MM.1S (cell line): ENCODE measurements at regions not wholly inside any gene's neighbourhood (a gene's known extent, or its start where the extent isn't known, plus 50 kb on each side); places are given as distances from the start of the nearest gene placed in this dataset.

ENCODE experiments used
- DNase-seq: peaks from one replicate; pipeline ENCODE4 v3.0.0-alpha.2; 2015
- H2AFZ ChIP-seq: fragments of 300-600 bp; sonication (generic); 2 replicates; pipeline ENCODE4 v1.6.0; 2016; ENCODE audit warnings: antibody characterized with exemption, low read length
- H3F3A ChIP-seq: fragments of 300-600 bp; sonication (generic); 2 replicates; pipeline ENCODE4 v1.6.1; 2016; ENCODE audit warnings: mild to moderate bottlenecking, antibody characterized with exemption, low read length, moderate library complexity, mixed read lengths; ENCODE audit not compliant: insufficient read depth
- H3K27ac ChIP-seq: fragments of 300-600 bp; sonication (generic); 2 replicates; pipeline ENCODE4 v1.5.1; 2016; ENCODE audit warnings: mild to moderate bottlenecking, low read length
- H3K27me3 ChIP-seq: fragments of 300-600 bp; sonication (generic); replicated peaks from 2 replicates; pipeline ENCODE4 v1.6.0; 2016; ENCODE audit warnings: low read length; ENCODE audit not compliant: insufficient read depth
- H3K36me3 ChIP-seq: fragments of 300-600 bp; sonication (generic); replicated peaks from 2 replicates; pipeline ENCODE4 v1.6.1; 2016; ENCODE audit warnings: mild to moderate bottlenecking, low read length, mixed read lengths; ENCODE audit not compliant: insufficient read depth
- H3K4me1 ChIP-seq: fragments of 300-600 bp; sonication (generic); 2 replicates; pipeline ENCODE4 v1.6.1; 2016; ENCODE audit warnings: low read length, mixed read lengths
- H3K4me2 ChIP-seq: fragments of 300-600 bp; sonication (generic); 2 replicates; pipeline ENCODE4 v1.6.0; 2016; ENCODE audit warnings: low read depth, low read length
- H3K4me3 ChIP-seq: fragments of 300-600 bp; sonication (generic); 2 replicates; pipeline ENCODE4 v1.5.1; 2016; ENCODE audit warnings: low read length, mixed read lengths
- H3K79me2 ChIP-seq: fragments of 300-600 bp; sonication (generic); 2 replicates; pipeline ENCODE4 v1.6.1; 2016; ENCODE audit warnings: mixed run types, low read length, mixed read lengths
- H3K9ac ChIP-seq: fragments of 300-600 bp; sonication (generic); 2 replicates; pipeline ENCODE4 v1.6.1; 2016; ENCODE audit warnings: low read length, mixed read lengths
- H3K9me2 ChIP-seq: fragments of 300-600 bp; sonication (generic); replicated peaks from 2 replicates; pipeline ENCODE4 v1.6.1; 2016; ENCODE audit warnings: mild to moderate bottlenecking, low read length, mixed read lengths; ENCODE audit not compliant: insufficient read depth
- H3K9me3 ChIP-seq: fragments of 300-600 bp; sonication (generic); replicated peaks from 2 replicates; pipeline ENCODE4 v1.6.1; 2016; ENCODE audit warnings: mild to moderate bottlenecking, low read length, mixed read lengths; ENCODE audit not compliant: insufficient read depth
- H4K20me1 ChIP-seq: fragments of 300-600 bp; sonication (generic); 2 replicates; pipeline ENCODE4 v1.6.1; 2016; ENCODE audit warnings: mild to moderate bottlenecking, low read length, moderate library complexity, mixed read lengths; ENCODE audit not compliant: insufficient read depth
- EZH2 ChIP-seq: fragments of 300-600 bp; sonication (generic); optimal IDR thresholded peaks from 2 replicates; pipeline ENCODE3; 2017; ENCODE audit warnings: low read depth, mild to moderate bottlenecking, antibody characterized with exemption, low read length, mixed read lengths
- EZH2phosphoT487 ChIP-seq: fragments of 300-600 bp; sonication (generic); IDR thresholded peaks from 2 replicates; pipeline ENCODE4 v1.6.1; 2018; ENCODE audit warnings: antibody characterized with exemption, low read length
- TF ChIP-seq, protein P1 (sequence below): fragments of 300-600 bp; sonication (generic); IDR thresholded peaks from 2 replicates; pipeline ENCODE4 v1.5.1; 2016; ENCODE audit warnings: antibody characterized with exemption, low read length, mixed read lengths

DNA sequence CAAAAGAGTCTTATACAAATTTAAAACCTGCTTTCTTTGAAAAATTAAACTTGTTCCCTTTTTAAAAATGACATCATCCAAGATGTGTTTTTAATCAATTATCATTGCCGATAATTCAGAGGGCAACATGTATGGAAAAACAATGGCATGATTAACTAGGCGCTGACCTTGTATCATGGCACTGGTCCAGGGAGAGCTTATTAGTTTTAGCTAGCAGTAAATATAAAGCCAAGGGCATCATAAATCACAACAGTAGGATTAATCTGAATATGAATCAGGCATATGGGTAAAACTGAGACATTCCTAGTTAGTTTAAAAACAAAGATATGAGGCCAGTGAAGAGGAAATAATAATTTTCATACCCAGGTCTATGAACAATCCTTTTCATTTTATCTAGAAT lies 374.0 kb downstream of the HDGFL1 start:
- DNase-seq: no peak
- no peaks in the 10 kb centered on the region for H4K20me1 ChIP-seq
- no peak overlapping the region for H3K27ac ChIP-seq
- no peak overlapping the region for H3K4me3 ChIP-seq
- no peaks in the 10 kb centered on the region for H3K9me3 ChIP-seq
- no peaks in the 10 kb centered on the region for H3K36me3 ChIP-seq
- no peaks in the 10 kb centered on the region for H3K9me2 ChIP-seq
- no peak overlapping the region for H3K9ac ChIP-seq
- no peaks in the 10 kb centered on the region for H3K79me2 ChIP-seq
- no peaks in the 10 kb centered on the region for H3F3A ChIP-seq
- H2AFZ ChIP-seq: no peak overlapping the region
- no peaks in the 10 kb centered on the region for H3K27me3 ChIP-seq
- no peak overlapping the region for H3K4me2 ChIP-seq
- no peaks in the 10 kb centered on the region for H3K4me1 ChIP-seq
- TF ChIP-seq EZH2phosphoT487 (no peak), EZH2 (no peak)
- TF ChIP-seq, protein P1, sequence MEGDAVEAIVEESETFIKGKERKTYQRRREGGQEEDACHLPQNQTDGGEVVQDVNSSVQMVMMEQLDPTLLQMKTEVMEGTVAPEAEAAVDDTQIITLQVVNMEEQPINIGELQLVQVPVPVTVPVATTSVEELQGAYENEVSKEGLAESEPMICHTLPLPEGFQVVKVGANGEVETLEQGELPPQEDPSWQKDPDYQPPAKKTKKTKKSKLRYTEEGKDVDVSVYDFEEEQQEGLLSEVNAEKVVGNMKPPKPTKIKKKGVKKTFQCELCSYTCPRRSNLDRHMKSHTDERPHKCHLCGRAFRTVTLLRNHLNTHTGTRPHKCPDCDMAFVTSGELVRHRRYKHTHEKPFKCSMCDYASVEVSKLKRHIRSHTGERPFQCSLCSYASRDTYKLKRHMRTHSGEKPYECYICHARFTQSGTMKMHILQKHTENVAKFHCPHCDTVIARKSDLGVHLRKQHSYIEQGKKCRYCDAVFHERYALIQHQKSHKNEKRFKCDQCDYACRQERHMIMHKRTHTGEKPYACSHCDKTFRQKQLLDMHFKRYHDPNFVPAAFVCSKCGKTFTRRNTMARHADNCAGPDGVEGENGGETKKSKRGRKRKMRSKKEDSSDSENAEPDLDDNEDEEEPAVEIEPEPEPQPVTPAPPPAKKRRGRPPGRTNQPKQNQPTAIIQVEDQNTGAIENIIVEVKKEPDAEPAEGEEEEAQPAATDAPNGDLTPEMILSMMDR: no peak

DNA sequence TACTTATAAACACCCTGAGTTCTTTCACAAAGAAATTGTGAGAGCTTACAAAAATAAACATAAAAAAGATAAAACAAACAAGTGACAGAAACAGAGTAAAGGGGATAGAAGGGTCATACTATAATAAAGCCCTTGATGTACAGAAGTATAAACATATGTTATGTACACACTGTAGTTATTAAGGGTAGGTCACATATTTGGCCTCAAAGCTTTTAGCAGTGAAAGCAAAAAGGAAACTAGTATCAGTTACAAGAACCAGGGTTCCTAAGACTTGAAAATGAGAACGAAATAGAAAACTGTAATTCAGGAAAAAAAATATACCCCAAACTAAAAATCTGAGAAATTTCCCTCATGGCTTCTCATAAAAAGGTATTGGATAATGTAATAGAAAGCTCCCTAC lies 380.6 kb downstream of the HDGFL1 start:
- Histone ChIP-seq H3K9me3 (no peaks in the 10 kb centered on the region), H3K79me2 (no peaks in the 10 kb centered on the region), H3K4me2 (no peak overlapping the region), H4K20me1 (no peaks in the 10 kb centered on the region), H3K4me1 (no peaks in the 10 kb centered on the region), H3K27me3 (no peaks in the 10 kb centered on the region), H3K9ac (no peak overlapping the region), H3K36me3 (no peaks in the 10 kb centered on the region), H3K4me3 (no peak overlapping the region), H2AFZ (no peak overlapping the region), H3F3A (peaks cover 8% of the 10 kb centered on the region), H3K27ac (no peak overlapping the region), H3K9me2 (no peaks in the 10 kb centered on the region)
- TF ChIP-seq EZH2: no peak
- no peak for TF ChIP-seq EZH2phosphoT487
- TF ChIP-seq, protein P1: no peak
- no peak for DNase-seq

DNA sequence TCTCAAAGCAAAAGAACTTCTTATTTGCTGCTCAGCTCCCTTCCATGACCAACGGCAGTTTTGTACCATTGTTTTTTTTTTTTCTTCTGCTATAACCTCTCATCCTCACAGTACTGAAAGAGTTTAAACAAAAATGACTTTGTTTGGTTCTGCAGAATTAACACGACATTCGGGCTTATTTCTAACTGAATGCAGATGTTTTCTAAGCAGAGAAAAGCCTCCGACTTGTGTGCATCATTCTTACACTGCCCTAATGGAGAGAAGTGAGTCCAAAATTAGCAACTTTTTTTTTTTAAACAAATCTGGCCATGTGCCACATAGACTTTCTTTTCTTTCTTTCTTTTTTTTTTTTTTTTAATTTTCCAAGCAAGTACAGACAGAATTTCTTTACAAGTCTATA lies 382.7 kb downstream of the HDGFL1 start:
- H3K9me3 ChIP-seq: no peaks in the 10 kb centered on the region
- no peaks in the 10 kb centered on the region for H3K79me2 ChIP-seq
- peaks cover 16% of the 10 kb centered on the region for H3K4me1 ChIP-seq
- DNase-seq: no peak
- no peaks in the 10 kb centered on the region for H3K9me2 ChIP-seq
- H4K20me1 ChIP-seq: no peaks in the 10 kb centered on the region
- no peak overlapping the region for H3K27ac ChIP-seq
- peaks cover 14% of the 10 kb centered on the region for H3F3A ChIP-seq
- no peaks in the 10 kb centered on the region for H3K27me3 ChIP-seq
- H3K9ac ChIP-seq: no peak overlapping the region
- H3K36me3 ChIP-seq: no peaks in the 10 kb centered on the region
- no peak overlapping the region for H3K4me2 ChIP-seq
- no peak overlapping the region for H3K4me3 ChIP-seq
- TF ChIP-seq, protein P1: no peak
- TF ChIP-seq EZH2phosphoT487 (no peak), EZH2 (no peak)
- no peak overlapping the region for H2AFZ ChIP-seq
